SK-N-SH (cell line): ENCODE measurements at regions not wholly inside any gene's neighbourhood (a gene's known extent, or its start where the extent isn't known, plus 50 kb on each side); places are given as distances from the start of the nearest gene placed in this dataset.
A peak's percentile ranks its signal among the peaks of the same experiment; 100 is the strongest.

Source experiments
- CTCF ChIA-PET: fragments of 300-600, 350-600 bp; formaldehyde crosslinking; extraction: SDS; loops from one replicate; lab custom pipeline; 2021; lab: Yijun Ruan, JAX
- POLR2A ChIA-PET: fragments of 350-600 bp; sonication (Branson Sonifier 250); formaldehyde crosslinking; extraction: SDS; loops from one replicate; lab custom pipeline; 2020; ENCODE audit warnings: antibody characterized with exemption, inconsistent platforms; lab: Yijun Ruan, JAX
- DNase-seq: peaks from one replicate; pipeline ENCODE4 v3.0.0; 2012
- H2AFZ ChIP-seq: fragments of 200-600 bp; sonication (generic); 2 replicates; pipeline ENCODE4 v1.8.1; 2016; ENCODE audit warnings: antibody characterized with exemption, mild to moderate bottlenecking, low read depth
- H3F3A ChIP-seq: fragments of 200-600 bp; sonication (generic); replicated peaks from 2 replicates; pipeline ENCODE3; 2016; ENCODE audit warnings: antibody characterized with exemption, mild to moderate bottlenecking; ENCODE audit not compliant: insufficient read depth
- H3K27ac ChIP-seq, 2 experiments: fragments of 200-500 bp in 1 of 2; fragments of 200-600 bp in 1 of 2; sonication (Bioruptor generic) in 1 of 2; sonication (generic), shearing (Covaris generic) in 1 of 2; 2 replicates each; pipeline versions ENCODE4 v1.5.1 to v1.6.1; 2014 to 2016; ENCODE audit warnings: low read depth in 2 of 2, inconsistent platforms in 1 of 2, low read length in 1 of 2, mild to moderate bottlenecking in 1 of 2, mixed read lengths in 1 of 2
- H3K27me3 ChIP-seq: fragments of 200-600 bp; sonication (generic), shearing (Covaris generic); 2 replicates; pipeline ENCODE4 v1.6.1; 2016; ENCODE audit warnings: mixed run types; ENCODE audit not compliant: insufficient read depth
- H3K36me3 ChIP-seq, 2 experiments: fragments of 200-500 bp in 1 of 2; fragments of 200-600 bp in 1 of 2; sonication (Bioruptor generic) in 1 of 2; sonication (generic) in 1 of 2; replicated peaks in 1 of 2; 2 replicates each; pipeline versions ENCODE3 to v1.5.1; 2014 to 2016; ENCODE audit warnings: low read length in 1 of 2, mild to moderate bottlenecking in 1 of 2; ENCODE audit not compliant: insufficient read depth in 2 of 2, control insufficient read depth in 1 of 2
- H3K4me1 ChIP-seq, 2 experiments: fragments of 200-500 bp in 1 of 2; fragments of 200-600 bp in 1 of 2; sonication (Bioruptor generic) in 1 of 2; sonication (generic), shearing (Covaris generic) in 1 of 2; 2 replicates each; pipeline versions ENCODE4 v1.5.1 to v1.6.1; 2014 to 2016; ENCODE audit warnings: low read depth in 1 of 2, low read length in 1 of 2, mixed run types in 1 of 2; ENCODE audit not compliant: insufficient read depth in 2 of 2, control insufficient read depth in 1 of 2
- H3K4me2 ChIP-seq: fragments of 200-600 bp; sonication (generic), shearing (Covaris generic); 2 replicates; pipeline ENCODE4 v1.6.1; 2017; ENCODE audit warnings: mixed run types
- H3K4me3 ChIP-seq, 2 experiments: fragments of 200-500 bp in 1 of 2; fragments of 200-600 bp in 1 of 2; sonication (Bioruptor generic) in 1 of 2; sonication (generic), shearing (Covaris generic) in 1 of 2; 2 replicates each; pipeline versions ENCODE4 v1.5.1 to v1.8.1; 2014 to 2016; ENCODE audit warnings: low read depth in 2 of 2, inconsistent platforms in 1 of 2, low read length in 1 of 2, mild to moderate bottlenecking in 1 of 2, mixed read lengths in 1 of 2, moderate library complexity in 1 of 2
- H3K79me2 ChIP-seq: fragments of 200-600 bp; sonication (generic); 2 replicates; pipeline ENCODE4 v1.8.1; 2017; ENCODE audit warnings: mild to moderate bottlenecking; ENCODE audit not compliant: insufficient read depth
- H3K9ac ChIP-seq: fragments of 200-600 bp; sonication (generic); 2 replicates; pipeline ENCODE4 v1.6.1; 2017; ENCODE audit warnings: mixed run types
- H3K9me2 ChIP-seq: fragments of 200-600 bp; sonication (generic); 2 replicates; pipeline ENCODE4 v1.6.1; 2017; ENCODE audit warnings: mixed run types
- H3K9me3 ChIP-seq: fragments of 200-600 bp; sonication (generic); 2 replicates; pipeline ENCODE4 v1.6.1; 2017; ENCODE audit warnings: mixed run types, mild to moderate bottlenecking, moderate library complexity
- H4K20me1 ChIP-seq: fragments of 200-600 bp; sonication (generic); 2 replicates; pipeline ENCODE4 v1.6.1; 2017; ENCODE audit warnings: mild to moderate bottlenecking, mixed run types; ENCODE audit not compliant: insufficient read depth
- ELF1 ChIP-seq: IDR thresholded peaks from 2 replicates; pipeline ENCODE4 v1.4.0; 2012
- EZH2phosphoT487 ChIP-seq: fragments of 200-600 bp; sonication (generic); IDR thresholded peaks from 2 replicates; pipeline ENCODE4 v1.6.1; 2017; ENCODE audit warnings: low read depth, mixed run types, mild to moderate bottlenecking, antibody characterized with exemption, moderate library complexity, borderline replicate concordance
- FOSL2 ChIP-seq: IDR thresholded peaks from 2 replicates; pipeline ENCODE4 v1.4.0; 2012; ENCODE audit warnings: low read depth, mild to moderate bottlenecking, moderate library complexity, borderline replicate concordance
- FOXJ3 ChIP-seq: sonication (generic); formaldehyde crosslinking; IDR thresholded peaks from 2 replicates; pipeline ENCODE4 v1.5.1; 2020; ENCODE audit warnings: mild to moderate bottlenecking, missing genetic modification reagents
- FOXM1 ChIP-seq: IDR thresholded peaks from 2 replicates; pipeline ENCODE4 v1.4.0; 2012; ENCODE audit warnings: low read depth, mild to moderate bottlenecking
- GABPA ChIP-seq: IDR thresholded peaks from 2 replicates; pipeline ENCODE4 v1.4.0; 2012; ENCODE audit warnings: low read depth, mild to moderate bottlenecking
- GATA2 ChIP-seq: sonication (generic); formaldehyde crosslinking; IDR thresholded peaks from 2 replicates; pipeline ENCODE4 v1.5.0; 2020; ENCODE audit warnings: mild to moderate bottlenecking, missing genetic modification reagents
- MEF2A ChIP-seq: IDR thresholded peaks from 2 replicates; pipeline ENCODE4 v1.4.0; 2012; ENCODE audit warnings: low read depth, borderline replicate concordance
- RAD21 ChIP-seq: IDR thresholded peaks from 2 replicates; pipeline ENCODE4 v1.6.1; 2012; ENCODE audit warnings: mild to moderate bottlenecking, low read length
- RCOR1 ChIP-seq: fragments of 150-350 bp; IDR thresholded peaks from 2 replicates; pipeline ENCODE4 v1.6.1; 2017; ENCODE audit warnings: antibody characterized with exemption, low read length
- REST ChIP-seq: IDR thresholded peaks from 2 replicates; pipeline ENCODE4 v1.6.1; 2012; ENCODE audit warnings: mild to moderate bottlenecking, low read depth, low read length, moderate library complexity
- SIN3A ChIP-seq: IDR thresholded peaks from 2 replicates; pipeline ENCODE4 v1.6.1; 2012; ENCODE audit warnings: low read depth, mild to moderate bottlenecking, low read length, moderate library complexity, borderline replicate concordance
- SMC3 ChIP-seq: IDR thresholded peaks from 2 replicates; pipeline ENCODE4 v1.6.1; 2012; ENCODE audit warnings: low read depth, low read length, improper control_type of control experiment
- TAF1 ChIP-seq: IDR thresholded peaks from 2 replicates; pipeline ENCODE4 v1.6.1; 2012; ENCODE audit warnings: low read depth, mild to moderate bottlenecking, low read length, moderate library complexity, borderline replicate concordance
- TCF12 ChIP-seq: IDR thresholded peaks from 2 replicates; pipeline ENCODE4 v1.4.0; 2012
- WGBS: methylation state at CpG from one replicate; pipeline ENCODE4 v1.1.6; 2017; ENCODE audit warnings: low lambda C conversion rate; 5-methylcytosine and 5-hydroxymethylcytosine counted together
- TF ChIP-seq, protein P1 (sequence below): fragments of 200-600 bp; sonication (generic); IDR thresholded peaks from 2 replicates; pipeline ENCODE4 v1.6.1; 2017; ENCODE audit warnings: antibody characterized with exemption, mild to moderate bottlenecking, moderate library complexity

- no peaks in the 10 kb centered on the region; a peak in 1 of 4 replicates for H3K4me1 ChIP-seq
- H4K20me1 ChIP-seq, result no peaks in the 10 kb centered on the region
- H3K27me3 ChIP-seq, result no peaks in the 10 kb centered on the region
- no peaks in the 10 kb centered on the region for H3K9me3 ChIP-seq
- no peak overlapping the region for H3K4me3 ChIP-seq
- no peaks in the 10 kb centered on the region for H3K9me2 ChIP-seq
- POLR2A ChIA-PET, result no interaction called here
- 0 out of 2 replicates have a peak overlapping the region, but pooled peaks have one; percentile 7 for H3K4me2 ChIP-seq
- H2AFZ ChIP-seq, result no peak overlapping the region
- 14% methylated on average over 5 of the region's 5 CpGs for WGBS
- H3F3A ChIP-seq, result no peaks in the 10 kb centered on the region
- TF ChIP-seq FOSL2, result no peak
- no peak for TF ChIP-seq MEF2A
- TF ChIP-seq ELF1, result no peak
- no peak for TF ChIP-seq TCF12
- no peak for TF ChIP-seq TAF1
- no peak for TF ChIP-seq GATA2 (CRISPR knock-in tag)
- TF ChIP-seq, protein P1, sequence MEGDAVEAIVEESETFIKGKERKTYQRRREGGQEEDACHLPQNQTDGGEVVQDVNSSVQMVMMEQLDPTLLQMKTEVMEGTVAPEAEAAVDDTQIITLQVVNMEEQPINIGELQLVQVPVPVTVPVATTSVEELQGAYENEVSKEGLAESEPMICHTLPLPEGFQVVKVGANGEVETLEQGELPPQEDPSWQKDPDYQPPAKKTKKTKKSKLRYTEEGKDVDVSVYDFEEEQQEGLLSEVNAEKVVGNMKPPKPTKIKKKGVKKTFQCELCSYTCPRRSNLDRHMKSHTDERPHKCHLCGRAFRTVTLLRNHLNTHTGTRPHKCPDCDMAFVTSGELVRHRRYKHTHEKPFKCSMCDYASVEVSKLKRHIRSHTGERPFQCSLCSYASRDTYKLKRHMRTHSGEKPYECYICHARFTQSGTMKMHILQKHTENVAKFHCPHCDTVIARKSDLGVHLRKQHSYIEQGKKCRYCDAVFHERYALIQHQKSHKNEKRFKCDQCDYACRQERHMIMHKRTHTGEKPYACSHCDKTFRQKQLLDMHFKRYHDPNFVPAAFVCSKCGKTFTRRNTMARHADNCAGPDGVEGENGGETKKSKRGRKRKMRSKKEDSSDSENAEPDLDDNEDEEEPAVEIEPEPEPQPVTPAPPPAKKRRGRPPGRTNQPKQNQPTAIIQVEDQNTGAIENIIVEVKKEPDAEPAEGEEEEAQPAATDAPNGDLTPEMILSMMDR, result no peak
- no peak for TF ChIP-seq SIN3A
- no peak for TF ChIP-seq RAD21
- no peak for TF ChIP-seq GABPA
- no peak for TF ChIP-seq FOXM1
- TF ChIP-seq RCOR1, result no peak
- no peak for TF ChIP-seq FOXJ3 (CRISPR knock-in tag)
- TF ChIP-seq REST, result no peak
- TF ChIP-seq EZH2phosphoT487, result no peak
- TF ChIP-seq SMC3, result no peak
- H3K27ac ChIP-seq, result no peak overlapping the region
- no peaks in the 10 kb centered on the region for H3K79me2 ChIP-seq
- no peaks in the 10 kb centered on the region for H3K36me3 ChIP-seq
- DNase-seq, result no peak
- CTCF ChIA-PET, result interaction anchor here (0.8 to 1.0 kb wide), 2 partner anchors 11 to 148 kb away, joined by 3 read pairs; no protein-coding TSS in a partner anchor
- H3K9ac ChIP-seq, result no peak overlapping the region
These were observed 61.1 kb downstream of the DIPK2A start for GRCh38 chr3:144032531-144033239.
